ENCODE measurements at regions not wholly inside any gene's neighbourhood (a gene's known extent, or its start where the extent isn't known, plus 50 kb on each side); places are given as distances from the start of the nearest gene placed in this dataset.
"Not testable (repeated sequence)": the region's sequence is repeated elsewhere in the genome, so short reads cannot be mapped to it uniquely, and the experiment has no call there.

GRCh38 chr21:15283789-15284188, 219.0 kb upstream of the NRIP1 start:
- Histone ChIP-seq H3K9me3 (ENCODE audit: control insufficient read depth, insufficient read depth, low read length) (no peaks in the 10 kb centered on the region), H3K9ac (ENCODE audit: low read depth, low read length) (no peak overlapping the region), H3K27me3 (ENCODE audit: control insufficient read depth, insufficient read depth, low read length) (no peaks in the 10 kb centered on the region), H3K4me1 (ENCODE audit: control insufficient read depth, insufficient read depth, low read length) (no peaks in the 10 kb centered on the region), H3K4me3 (ENCODE audit: low read depth, low read length) (no peak overlapping the region), H3K36me3 (ENCODE audit: control insufficient read depth, insufficient read depth, low read length) (no peaks in the 10 kb centered on the region)

GRCh38 chr21:15285556-15285955, 220.8 kb upstream of the NRIP1 start:
- H3K27me3 ChIP-seq (ENCODE audit: control insufficient read depth, insufficient read depth, low read length) = no peaks in the 10 kb centered on the region
- no peak overlapping the region for H3K9ac ChIP-seq (ENCODE audit: low read depth, low read length)
- H3K9me3 ChIP-seq (ENCODE audit: control insufficient read depth, insufficient read depth, low read length) = no peaks in the 10 kb centered on the region
- H3K4me3 ChIP-seq (ENCODE audit: low read depth, low read length) = no peak overlapping the region
- H3K36me3 ChIP-seq (ENCODE audit: control insufficient read depth, insufficient read depth, low read length) = no peaks in the 10 kb centered on the region
- H3K4me1 ChIP-seq (ENCODE audit: control insufficient read depth, insufficient read depth, low read length) = no peaks in the 10 kb centered on the region

DNA sequence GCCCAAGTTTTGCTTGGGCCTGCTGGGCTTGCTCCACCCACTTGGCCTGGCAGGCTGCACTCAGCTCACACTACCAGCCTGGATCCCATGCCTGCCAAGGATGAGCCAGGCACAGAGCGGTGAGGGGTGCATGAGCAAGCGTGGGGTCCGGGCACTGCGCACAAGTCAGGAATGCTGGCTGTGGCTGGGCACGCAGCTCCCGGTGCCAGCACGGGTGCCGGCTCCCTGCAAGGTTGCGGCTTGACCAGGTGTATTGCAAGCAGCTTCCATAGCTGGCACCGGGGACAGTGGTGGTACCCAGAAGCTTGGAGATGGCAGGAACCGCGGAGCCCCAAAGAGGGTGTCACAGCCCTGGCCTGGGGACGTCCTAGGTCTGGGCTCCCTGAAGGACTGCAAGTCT, 224.4 kb upstream of the NRIP1 start:
- H3K4me1 ChIP-seq (ENCODE audit: control insufficient read depth, insufficient read depth, low read length) = no peaks in the 10 kb centered on the region

GRCh38 chr21:15289896-15290841, 225.4 kb upstream of the NRIP1 start:
- H3K27me3 ChIP-seq (ENCODE audit: control insufficient read depth, insufficient read depth, low read length) = no peaks in the 10 kb centered on the region

More for the DNA sequence above, 224.4 kb upstream of the NRIP1 start:
- Histone ChIP-seq H3K36me3 (ENCODE audit: control insufficient read depth, insufficient read depth, low read length) (no peaks in the 10 kb centered on the region), H3K4me3 (ENCODE audit: low read depth, low read length) (no peak overlapping the region), H3K9me3 (ENCODE audit: control insufficient read depth, insufficient read depth, low read length) (no peaks in the 10 kb centered on the region), H3K27me3 (ENCODE audit: control insufficient read depth, insufficient read depth, low read length) (no peaks in the 10 kb centered on the region), H3K9ac (ENCODE audit: low read depth, low read length) (no peak overlapping the region)

DNA sequence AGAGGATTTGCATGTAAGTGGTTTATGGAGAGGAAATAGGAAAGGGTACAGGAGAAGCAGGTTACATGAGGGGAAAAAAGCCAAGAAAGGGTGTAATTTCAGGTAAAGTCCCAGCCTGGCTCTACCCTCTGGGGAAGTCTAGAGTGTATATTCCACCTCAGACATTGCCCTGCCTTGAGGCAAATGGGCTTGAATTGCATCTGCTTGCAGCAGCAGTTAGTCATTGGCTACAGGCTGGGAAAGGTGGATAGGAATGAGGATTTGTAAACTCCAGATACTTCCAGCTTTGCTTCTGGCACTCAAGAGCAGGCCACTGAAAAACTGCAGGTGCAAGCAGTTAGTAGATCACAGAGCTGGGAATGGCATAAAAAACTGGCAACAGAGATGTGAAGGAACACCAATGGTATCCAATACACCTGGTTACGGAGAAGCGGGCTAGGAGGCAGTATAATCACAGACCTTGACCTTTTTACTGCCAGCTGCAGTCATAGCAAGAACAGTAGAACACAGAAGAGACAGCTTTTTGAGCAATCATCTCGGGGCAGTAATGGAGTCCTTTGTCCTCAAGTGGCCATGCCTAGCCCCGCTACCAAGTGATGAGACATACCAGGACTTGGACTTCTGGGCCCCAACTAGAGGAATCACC, 226.9 kb upstream of the NRIP1 start:
- no peaks in the 10 kb centered on the region for H3K27me3 ChIP-seq (ENCODE audit: control insufficient read depth, insufficient read depth, low read length)
- no peak overlapping the region for H3K9ac ChIP-seq (ENCODE audit: low read depth, low read length)
- no peaks in the 10 kb centered on the region for H3K4me1 ChIP-seq (ENCODE audit: control insufficient read depth, insufficient read depth, low read length)
- no peak overlapping the region for H3K4me3 ChIP-seq (ENCODE audit: low read depth, low read length)
- H3K36me3 ChIP-seq (ENCODE audit: control insufficient read depth, insufficient read depth, low read length) = no peaks in the 10 kb centered on the region
- no peaks in the 10 kb centered on the region for H3K9me3 ChIP-seq (ENCODE audit: control insufficient read depth, insufficient read depth, low read length)

More at GRCh38 chr21:15289896-15290841, 225.4 kb upstream of the NRIP1 start:
- Histone ChIP-seq H3K36me3 (ENCODE audit: control insufficient read depth, insufficient read depth, low read length) (no peaks in the 10 kb centered on the region), H3K9me3 (ENCODE audit: control insufficient read depth, insufficient read depth, low read length) (no peaks in the 10 kb centered on the region), H3K9ac (ENCODE audit: low read depth, low read length) (no peak overlapping the region), H3K4me3 (ENCODE audit: low read depth, low read length) (peak overlapping the region; percentile 26), H3K4me1 (ENCODE audit: control insufficient read depth, insufficient read depth, low read length) (no peaks in the 10 kb centered on the region)

GRCh38 chr21:15293240-15293639, 228.4 kb upstream of the NRIP1 start:
- Histone ChIP-seq H3K9ac (ENCODE audit: low read depth, low read length) (no peak overlapping the region), H3K4me3 (ENCODE audit: low read depth, low read length) (no peak overlapping the region), H3K4me1 (ENCODE audit: control insufficient read depth, insufficient read depth, low read length) (no peaks in the 10 kb centered on the region)

DNA sequence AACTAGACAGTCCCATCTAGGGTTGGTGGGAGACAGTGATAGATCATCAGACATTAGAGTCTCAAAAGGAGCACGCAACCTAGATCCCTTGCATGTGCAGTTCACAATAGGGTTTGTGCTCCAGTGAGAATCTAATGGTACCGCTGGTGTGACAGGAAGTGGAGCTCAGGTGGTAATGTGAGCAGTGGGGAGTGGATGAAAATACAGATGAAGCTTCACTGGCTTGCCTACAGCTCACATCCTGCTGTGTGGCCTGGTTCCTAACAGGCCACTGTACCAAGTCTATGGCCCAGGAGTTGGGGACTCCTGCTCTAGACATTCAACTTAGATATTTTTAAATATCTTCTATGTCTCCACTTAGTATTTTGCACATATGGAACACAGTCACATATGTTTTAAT, 231.1 kb upstream of the NRIP1 start:
- no peaks in the 10 kb centered on the region for H3K4me1 ChIP-seq (ENCODE audit: control insufficient read depth, insufficient read depth, low read length)
- H3K36me3 ChIP-seq (ENCODE audit: control insufficient read depth, insufficient read depth, low read length) = no peaks in the 10 kb centered on the region
- peaks cover 3% of the 10 kb centered on the region for H3K9me3 ChIP-seq (ENCODE audit: control insufficient read depth, insufficient read depth, low read length)
- no peaks in the 10 kb centered on the region for H3K27me3 ChIP-seq (ENCODE audit: control insufficient read depth, insufficient read depth, low read length)
- no peak overlapping the region for H3K9ac ChIP-seq (ENCODE audit: low read depth, low read length)
- no peak overlapping the region for H3K4me3 ChIP-seq (ENCODE audit: low read depth, low read length)

More at GRCh38 chr21:15293240-15293639, 228.4 kb upstream of the NRIP1 start:
- Histone ChIP-seq H3K9me3 (ENCODE audit: control insufficient read depth, insufficient read depth, low read length) (no peaks in the 10 kb centered on the region), H3K27me3 (ENCODE audit: control insufficient read depth, insufficient read depth, low read length) (no peaks in the 10 kb centered on the region), H3K36me3 (ENCODE audit: control insufficient read depth, insufficient read depth, low read length) (no peaks in the 10 kb centered on the region)

GRCh38 chr21:15297824-15298223, 233.0 kb upstream of the NRIP1 start:
- Histone ChIP-seq H3K36me3 (ENCODE audit: control insufficient read depth, insufficient read depth, low read length) (no peaks in the 10 kb centered on the region), H3K27me3 (ENCODE audit: control insufficient read depth, insufficient read depth, low read length) (no peaks in the 10 kb centered on the region), H3K9ac (ENCODE audit: low read depth, low read length) (no peak overlapping the region), H3K9me3 (ENCODE audit: control insufficient read depth, insufficient read depth, low read length) (peaks cover 4% of the 10 kb centered on the region), H3K4me3 (ENCODE audit: low read depth, low read length) (no peak overlapping the region), H3K4me1 (ENCODE audit: control insufficient read depth, insufficient read depth, low read length) (no peaks in the 10 kb centered on the region)

DNA sequence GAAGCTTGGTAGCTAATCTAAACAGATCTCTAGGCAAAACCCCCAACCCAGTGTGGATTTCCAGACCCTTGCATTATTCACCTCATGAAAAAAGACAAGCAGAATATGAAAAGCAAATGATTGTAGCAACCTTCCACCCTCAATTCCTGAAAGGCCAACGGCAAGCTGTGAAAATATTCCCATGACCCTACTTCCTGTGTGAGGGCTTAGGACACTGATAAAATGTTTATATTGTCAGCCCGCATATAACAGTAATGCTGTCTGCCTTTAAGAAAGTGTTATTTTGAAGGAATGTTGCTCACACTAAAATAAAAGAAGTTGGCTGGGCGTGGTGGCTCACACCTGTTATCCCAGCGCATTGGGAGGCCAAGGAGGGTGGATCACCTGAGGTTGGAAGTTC, 233.5 kb upstream of the NRIP1 start:
- Histone ChIP-seq H3K4me3 (ENCODE audit: low read depth, low read length) (no peak overlapping the region), H3K36me3 (ENCODE audit: control insufficient read depth, insufficient read depth, low read length) (no peaks in the 10 kb centered on the region), H3K9me3 (ENCODE audit: control insufficient read depth, insufficient read depth, low read length) (peaks cover 4% of the 10 kb centered on the region), H3K4me1 (ENCODE audit: control insufficient read depth, insufficient read depth, low read length) (no peaks in the 10 kb centered on the region), H3K9ac (ENCODE audit: low read depth, low read length) (no peak overlapping the region), H3K27me3 (ENCODE audit: control insufficient read depth, insufficient read depth, low read length) (no peaks in the 10 kb centered on the region)

DNA sequence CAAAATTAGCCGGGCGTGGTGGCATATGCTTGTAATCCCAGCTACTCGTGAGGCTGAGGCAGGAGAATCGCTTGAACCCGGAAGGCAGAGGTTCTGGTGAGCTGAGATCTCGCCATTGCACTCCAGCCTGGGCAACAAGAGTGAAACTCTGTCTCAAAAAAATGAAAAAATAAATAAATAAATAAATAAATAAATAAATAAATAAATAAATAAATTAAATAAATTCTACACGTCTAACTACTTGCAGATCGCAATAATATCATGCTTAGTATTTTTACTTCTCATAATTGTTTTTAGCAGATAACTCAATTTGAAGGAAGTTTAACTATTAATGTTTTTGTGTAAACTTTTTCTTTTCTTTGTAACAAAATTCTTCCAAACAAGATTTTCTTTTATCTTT, 234.0 kb upstream of the NRIP1 start:
- H3K9me3 ChIP-seq (ENCODE audit: control insufficient read depth, insufficient read depth, low read length); H3K36me3 ChIP-seq (ENCODE audit: control insufficient read depth, insufficient read depth, low read length); H3K4me1 ChIP-seq (ENCODE audit: control insufficient read depth, insufficient read depth, low read length); H3K4me3 ChIP-seq (ENCODE audit: low read depth, low read length); H3K27me3 ChIP-seq (ENCODE audit: control insufficient read depth, insufficient read depth, low read length); H3K9ac ChIP-seq (ENCODE audit: low read depth, low read length): not testable (repeated sequence)

- Histone ChIP-seq H3K4me1 (ENCODE audit: control insufficient read depth, insufficient read depth, low read length) (no peaks in the 10 kb centered on the region), H3K36me3 (ENCODE audit: control insufficient read depth, insufficient read depth, low read length) (no peaks in the 10 kb centered on the region), H3K27me3 (ENCODE audit: control insufficient read depth, insufficient read depth, low read length) (no peaks in the 10 kb centered on the region), H3K9ac (ENCODE audit: low read depth, low read length) (no peak overlapping the region), H3K9me3 (ENCODE audit: control insufficient read depth, insufficient read depth, low read length) (peaks cover 4% of the 10 kb centered on the region), H3K4me3 (ENCODE audit: low read depth, low read length) (no peak overlapping the region)
Observed at GRCh38 chr21:15300131-15300530, 235.3 kb upstream of the NRIP1 start.

DNA sequence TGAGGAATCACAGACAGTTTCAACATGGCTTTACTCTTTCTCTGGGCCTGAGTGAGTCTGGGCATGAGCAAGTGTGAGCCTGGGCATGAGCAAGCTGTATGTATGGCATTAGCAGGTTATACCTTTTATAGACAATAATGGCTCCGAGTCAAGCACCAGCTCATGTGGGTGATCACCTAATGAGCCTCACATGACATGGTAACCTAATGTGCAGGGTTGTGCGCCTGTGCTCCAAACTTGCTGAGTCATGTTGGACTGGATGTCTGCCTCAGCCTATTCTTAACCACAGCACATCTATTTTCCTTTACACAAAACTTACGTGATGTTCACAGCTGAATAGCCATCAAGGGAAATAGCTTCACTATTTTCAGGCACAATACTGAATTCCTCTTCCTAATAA, 236.2 kb upstream of the NRIP1 start:
- no peaks in the 10 kb centered on the region for H3K4me1 ChIP-seq (ENCODE audit: control insufficient read depth, insufficient read depth, low read length)
- no peak overlapping the region for H3K4me3 ChIP-seq (ENCODE audit: low read depth, low read length)
- no peak overlapping the region for H3K9ac ChIP-seq (ENCODE audit: low read depth, low read length)
- H3K27me3 ChIP-seq (ENCODE audit: control insufficient read depth, insufficient read depth, low read length) = no peaks in the 10 kb centered on the region
- peaks cover 4% of the 10 kb centered on the region for H3K9me3 ChIP-seq (ENCODE audit: control insufficient read depth, insufficient read depth, low read length)
- no peaks in the 10 kb centered on the region for H3K36me3 ChIP-seq (ENCODE audit: control insufficient read depth, insufficient read depth, low read length)
